SH-SY5Y (cell line): ENCODE measurements at regions not wholly inside any gene's neighbourhood (a gene's known extent, or its start where the extent isn't known, plus 50 kb on each side); places are given as distances from the start of the nearest gene placed in this dataset.

Experiments
- GATA2 ChIP-seq: IDR thresholded peaks from 2 replicates; pipeline ENCODE4 v1.6.1; 2011; ENCODE audit warnings: mild to moderate bottlenecking, low read depth, low read length
- GATA3 ChIP-seq: IDR thresholded peaks from 2 replicates; pipeline ENCODE4 v1.6.1; 2011; ENCODE audit warnings: low read depth, mild to moderate bottlenecking, low read length, moderate library complexity

DNA sequence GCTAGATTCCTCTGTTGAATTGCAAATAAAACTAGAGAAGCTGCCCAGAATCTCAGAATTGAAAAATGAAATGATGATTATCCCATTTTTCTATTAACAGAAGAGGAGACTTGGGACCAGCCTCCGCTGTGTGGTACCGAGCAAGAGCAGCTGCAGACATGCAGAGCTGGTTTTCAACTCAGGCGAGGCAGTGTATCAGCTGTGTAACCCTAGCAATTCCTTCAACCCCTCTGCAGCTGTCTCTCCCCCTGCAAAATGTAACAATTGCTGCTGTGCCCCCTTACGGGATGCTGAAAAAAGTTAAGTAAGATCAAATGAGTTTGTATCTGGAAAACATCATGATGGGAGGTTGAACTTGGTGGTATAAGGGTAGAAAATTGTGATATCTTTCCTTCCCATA, 98.5 kb upstream of the C3orf80 start:
- TF ChIP-seq GATA3, result no peak
- no peak for TF ChIP-seq GATA2
